ENCODE measurements at regions not wholly inside any gene's neighbourhood (a gene's known extent, or its start where the extent isn't known, plus 50 kb on each side); places are given as distances from the start of the nearest gene placed in this dataset.

DNA sequence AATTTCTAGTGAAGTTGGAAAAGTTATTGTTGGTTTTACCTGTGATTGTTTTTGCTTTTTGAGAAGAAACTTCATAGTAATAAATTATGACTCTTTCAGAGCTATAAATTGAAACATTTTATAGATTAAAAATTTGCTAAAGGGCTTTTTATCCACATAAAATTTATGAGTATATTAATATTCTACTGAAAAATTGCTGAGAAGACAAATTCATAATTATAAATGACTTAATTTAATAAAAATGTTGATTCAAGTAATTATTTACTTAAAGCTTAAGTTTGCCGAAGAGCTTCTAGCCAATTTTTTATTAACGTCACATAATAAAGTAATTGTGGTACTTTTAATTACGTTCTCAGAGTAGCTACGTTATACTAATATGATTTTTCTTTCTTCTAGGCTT, 761.7 kb downstream of the DNAJB9 start:
- Histone ChIP-seq H3K4me1 (no peaks in the 10 kb centered on the region), H3K27ac (no peak overlapping the region), H3K36me3 (ENCODE audit: insufficient read depth in 1 of 2, low read depth in 1 of 2) (no peaks in the 10 kb centered on the region), H3K9me3 (no peaks in the 10 kb centered on the region), H3K4me3 (no peak overlapping the region), H3K27me3 (ENCODE audit: insufficient read depth in 3 of 3, low read length in 2 of 3) (no peaks in the 10 kb centered on the region)
- no peak for DNase-seq
- intact Hi-C loops (cut with DNase I): no loop called here
- TF ChIP-seq, protein P1, sequence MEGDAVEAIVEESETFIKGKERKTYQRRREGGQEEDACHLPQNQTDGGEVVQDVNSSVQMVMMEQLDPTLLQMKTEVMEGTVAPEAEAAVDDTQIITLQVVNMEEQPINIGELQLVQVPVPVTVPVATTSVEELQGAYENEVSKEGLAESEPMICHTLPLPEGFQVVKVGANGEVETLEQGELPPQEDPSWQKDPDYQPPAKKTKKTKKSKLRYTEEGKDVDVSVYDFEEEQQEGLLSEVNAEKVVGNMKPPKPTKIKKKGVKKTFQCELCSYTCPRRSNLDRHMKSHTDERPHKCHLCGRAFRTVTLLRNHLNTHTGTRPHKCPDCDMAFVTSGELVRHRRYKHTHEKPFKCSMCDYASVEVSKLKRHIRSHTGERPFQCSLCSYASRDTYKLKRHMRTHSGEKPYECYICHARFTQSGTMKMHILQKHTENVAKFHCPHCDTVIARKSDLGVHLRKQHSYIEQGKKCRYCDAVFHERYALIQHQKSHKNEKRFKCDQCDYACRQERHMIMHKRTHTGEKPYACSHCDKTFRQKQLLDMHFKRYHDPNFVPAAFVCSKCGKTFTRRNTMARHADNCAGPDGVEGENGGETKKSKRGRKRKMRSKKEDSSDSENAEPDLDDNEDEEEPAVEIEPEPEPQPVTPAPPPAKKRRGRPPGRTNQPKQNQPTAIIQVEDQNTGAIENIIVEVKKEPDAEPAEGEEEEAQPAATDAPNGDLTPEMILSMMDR (IDR thresholded peaks at IDR 0.05): no peak
- WGBS, 3 donors: 89 to 92% (median 90%) methylated on average over 4 of the region's 4 CpGs
- ATAC-seq: no peak

DNA sequence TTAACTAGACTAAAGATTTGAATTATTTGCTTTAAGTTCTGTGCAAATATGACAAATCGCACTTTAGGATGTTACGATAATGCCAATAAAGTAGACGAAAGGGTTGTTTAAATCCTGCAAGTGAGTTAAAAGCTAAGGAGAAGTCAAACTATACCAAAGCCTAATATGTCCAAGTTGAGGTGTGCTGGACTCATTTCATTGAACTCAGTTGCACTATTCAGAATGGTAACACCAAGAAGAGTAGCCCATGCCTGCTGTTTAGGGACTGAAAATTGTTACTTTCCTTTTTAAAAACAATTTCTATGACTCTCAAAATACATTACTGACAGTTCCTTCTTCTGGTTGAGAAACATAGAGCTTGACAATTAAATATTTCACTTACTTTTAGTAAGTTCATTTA, 766.3 kb downstream of the DNAJB9 start:
- Histone ChIP-seq H3K9me3 (no peaks in the 10 kb centered on the region), H3K4me1 (no peaks in the 10 kb centered on the region), H3K4me3 (no peak overlapping the region), H3K36me3 (ENCODE audit: insufficient read depth in 1 of 2, low read depth in 1 of 2) (no peaks in the 10 kb centered on the region), H3K27me3 (ENCODE audit: insufficient read depth in 3 of 3, low read length in 2 of 3) (no peaks in the 10 kb centered on the region), H3K27ac (no peak overlapping the region)
- no peak for DNase-seq
- TF ChIP-seq, protein P1 (IDR thresholded peaks at IDR 0.05): no peak
- ATAC-seq: no peak
- intact Hi-C loops (cut with DNase I): no loop called here
- 93 to 95% (median 93%) methylated on average over 3 of the region's 3 CpGs for WGBS, 3 donors

DNA sequence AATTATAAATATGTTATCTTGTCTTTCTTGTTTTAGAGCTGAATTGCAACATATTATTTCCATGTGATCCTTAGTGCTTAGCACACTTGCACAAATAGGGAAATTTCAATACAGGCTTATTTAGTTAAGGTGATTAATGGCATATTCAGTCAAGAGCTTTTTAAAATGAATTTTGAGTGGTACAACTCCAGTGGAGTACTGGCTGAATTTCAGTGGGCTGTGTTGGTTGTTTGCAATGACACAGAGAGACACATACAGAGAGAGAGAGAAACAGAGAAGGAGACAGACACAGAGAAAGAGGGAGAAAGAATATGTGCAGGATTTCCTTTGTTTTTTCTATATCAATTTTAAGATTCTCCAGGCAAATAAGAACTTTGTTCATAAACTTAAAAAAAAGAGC, 766.9 kb downstream of the DNAJB9 start:
- TF ChIP-seq, protein P1 (IDR thresholded peaks at IDR 0.05): no peak
- no peaks in the 10 kb centered on the region for H3K4me1 ChIP-seq
- no peak for DNase-seq
- ATAC-seq: no peak
- no peaks in the 10 kb centered on the region for H3K9me3 ChIP-seq
- H3K4me3 ChIP-seq: no peak overlapping the region
- H3K27me3 ChIP-seq (ENCODE audit: insufficient read depth in 3 of 3, low read length in 2 of 3): no peaks in the 10 kb centered on the region
- H3K27ac ChIP-seq: no peak overlapping the region
- intact Hi-C loops (cut with DNase I): no loop called here
- no peaks in the 10 kb centered on the region for H3K36me3 ChIP-seq (ENCODE audit: insufficient read depth in 1 of 2, low read depth in 1 of 2)

DNA sequence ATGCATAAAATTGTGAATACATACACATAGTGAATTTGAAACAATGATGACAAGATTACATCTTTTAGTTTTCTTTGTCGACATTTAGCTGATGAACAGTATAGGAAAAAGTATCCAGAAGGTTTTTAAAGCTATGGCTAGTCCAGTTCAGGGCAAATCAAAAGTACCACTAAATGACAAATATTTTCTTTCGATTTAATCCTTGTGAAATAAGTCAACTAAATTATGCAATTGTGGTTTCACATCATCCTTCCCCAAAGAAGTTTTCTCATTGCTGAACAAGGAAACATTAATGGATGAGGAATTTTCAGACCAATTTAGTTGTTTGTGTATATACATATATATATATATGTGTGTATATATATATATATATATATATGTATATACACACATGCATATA, 774.0 kb downstream of the DNAJB9 start:
- no peaks in the 10 kb centered on the region for H3K9me3 ChIP-seq
- 88 to 92% (median 92%) methylated on average over 2 of the region's 2 CpGs for WGBS, 3 donors
- H3K4me3 ChIP-seq: no peak overlapping the region
- intact Hi-C loops (cut with DNase I): no loop called here
- H3K36me3 ChIP-seq (ENCODE audit: insufficient read depth in 1 of 2, low read depth in 1 of 2): no peaks in the 10 kb centered on the region
- no peak overlapping the region for H3K27ac ChIP-seq
- no peak for ATAC-seq
- TF ChIP-seq, protein P1 (IDR thresholded peaks at IDR 0.05): no peak
- no peak for DNase-seq
- H3K4me1 ChIP-seq: no peaks in the 10 kb centered on the region
- H3K27me3 ChIP-seq (ENCODE audit: insufficient read depth in 3 of 3, low read length in 2 of 3): no peaks in the 10 kb centered on the region

DNA sequence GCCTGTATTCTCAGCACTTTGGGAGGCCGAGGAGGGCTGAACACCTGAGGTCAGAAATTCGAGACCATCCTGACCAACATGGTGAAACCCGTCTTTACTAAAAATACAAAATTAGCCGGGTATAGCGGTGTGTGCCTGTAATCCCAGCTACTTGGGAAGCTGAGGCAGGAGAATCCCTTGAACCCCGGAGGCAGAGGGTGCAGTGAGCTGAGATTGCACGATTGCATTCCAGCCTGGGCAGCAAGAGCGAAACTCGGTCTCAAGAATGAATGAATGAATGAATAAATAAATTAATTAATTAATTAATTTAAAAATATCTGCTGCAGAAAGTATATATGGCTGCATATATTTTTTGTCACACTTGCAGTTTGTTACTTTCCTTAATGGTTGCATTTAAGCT, 781.8 kb downstream of the DNAJB9 start:
- Histone ChIP-seq H3K27me3 (ENCODE audit: insufficient read depth in 3 of 3, low read length in 2 of 3) (no peaks in the 10 kb centered on the region), H3K27ac (no peak overlapping the region), H3K9me3 (no peaks in the 10 kb centered on the region), H3K4me1 (no peaks in the 10 kb centered on the region), H3K4me3 (no peak overlapping the region), H3K36me3 (ENCODE audit: insufficient read depth in 1 of 2, low read depth in 1 of 2) (no peaks in the 10 kb centered on the region)
- DNase-seq (peak in 1 of 2 donors; percentile 15), ATAC-seq (no peak)
- 89 to 93% (median 92%) methylated on average over 9 of the region's 9 CpGs for WGBS, 3 donors
- TF ChIP-seq, protein P1 (IDR thresholded peaks at IDR 0.05): no peak
- intact Hi-C loops (cut with DNase I): no loop called here
